Duodenal mucosa (tissue), 2 donors: ENCODE measurements at regions not wholly inside any gene's neighbourhood (a gene's known extent, or its start where the extent isn't known, plus 50 kb on each side); places are given as distances from the start of the nearest gene placed in this dataset.
A peak's percentile ranks its signal among the peaks of the same experiment; 100 is the strongest.
"Not testable (repeated sequence)": the region's sequence is repeated elsewhere in the genome, so short reads cannot be mapped to it uniquely, and the experiment has no call there.

ENCODE experiments used
- H3K27ac ChIP-seq: one replicate; pipeline ENCODE4 v1.7.0; 2013; ENCODE audit warnings: low read depth, low read length
- H3K27me3 ChIP-seq, 2 donors: one replicate each; pipeline ENCODE4 v1.7.0; 2013; ENCODE audit warnings: low read length in 2 of 2, control low read depth in 1 of 2; ENCODE audit not compliant: insufficient read depth in 2 of 2, control insufficient read depth in 1 of 2
- H3K36me3 ChIP-seq, 2 donors: one replicate each; pipeline ENCODE4 v1.7.0; 2013; ENCODE audit warnings: low read length in 2 of 2, control low read depth in 1 of 2; ENCODE audit not compliant: insufficient read depth in 2 of 2, control insufficient read depth in 1 of 2
- H3K4me1 ChIP-seq, 2 donors: one replicate each; pipeline ENCODE4 v1.7.0; 2013; ENCODE audit warnings: low read length in 2 of 2, control low read depth in 1 of 2; ENCODE audit not compliant: insufficient read depth in 2 of 2, control insufficient read depth in 1 of 2
- H3K4me3 ChIP-seq, 2 donors: one replicate each; pipeline ENCODE4 v1.7.0; 2013; ENCODE audit warnings: low read length in 2 of 2, low read depth in 1 of 2
- H3K9ac ChIP-seq, 2 donors: one replicate each; pipeline ENCODE4 v1.7.0; 2013; ENCODE audit warnings: low read length in 2 of 2, low read depth in 1 of 2
- H3K9me3 ChIP-seq, 2 donors: one replicate each; pipeline ENCODE4 v1.7.0; 2013; ENCODE audit warnings: low read length in 2 of 2, control low read depth in 1 of 2; ENCODE audit not compliant: control insufficient read depth in 1 of 2

- H3K4me1 ChIP-seq: no peaks in the 10 kb centered on the region
- H3K9me3 ChIP-seq: no peaks in the 10 kb centered on the region
- no peak overlapping the region for H3K9ac ChIP-seq
- no peak overlapping the region for H3K27ac ChIP-seq
- no peaks in the 10 kb centered on the region for H3K27me3 ChIP-seq
- H3K36me3 ChIP-seq: no peaks in the 10 kb centered on the region
- no peak overlapping the region for H3K4me3 ChIP-seq
Measured at GRCh38 chr14:37681486-37681885, 86.1 kb downstream of the TTC6 start.

- not testable (repeated sequence) for H3K27me3 ChIP-seq, H3K27ac ChIP-seq, H3K36me3 ChIP-seq, H3K9ac ChIP-seq, H3K4me3 ChIP-seq, H3K9me3 ChIP-seq, H3K4me1 ChIP-seq
Measured at GRCh38 chr14:37692680-37693079, 97.3 kb downstream of the TTC6 start.

GRCh38 chr14:37693420-37693819, 98.0 kb downstream of the TTC6 start:
- H3K9ac ChIP-seq, H3K36me3 ChIP-seq, H3K9me3 ChIP-seq, H3K4me3 ChIP-seq, H3K27me3 ChIP-seq, H3K27ac ChIP-seq: not testable (repeated sequence)
- H3K4me1 ChIP-seq: peaks cover 3 to 11% of the 10 kb centered on the region in 2 donors

GRCh38 chr14:37695866-37696265, 100.4 kb downstream of the TTC6 start:
- H3K4me3 ChIP-seq: no peak overlapping the region
- no peaks in the 10 kb centered on the region for H3K9me3 ChIP-seq
- H3K27ac ChIP-seq: no peak overlapping the region
- H3K4me1 ChIP-seq: peaks cover 9 to 26% of the 10 kb centered on the region in 2 donors
- no peak overlapping the region for H3K9ac ChIP-seq
- no peaks in the 10 kb centered on the region for H3K36me3 ChIP-seq
- H3K27me3 ChIP-seq: no peaks in the 10 kb centered on the region

- Histone ChIP-seq H3K27ac (no peak overlapping the region), H3K4me1 (peaks cover 9 to 26% of the 10 kb centered on the region in 2 donors)
Measured at GRCh38 chr14:37697489-37698121, 102.2 kb downstream of the TTC6 start.

GRCh38 chr14:37698840-37699777, 103.7 kb downstream of the TTC6 start:
- H3K4me1 ChIP-seq: peaks cover 9 to 26% of the 10 kb centered on the region in 2 donors
- peak overlapping the region in 1 of 2 donors; percentile 19 for H3K4me3 ChIP-seq
- H3K36me3 ChIP-seq: no peaks in the 10 kb centered on the region
- no peak overlapping the region for H3K9ac ChIP-seq
- H3K27ac ChIP-seq: no peak overlapping the region
- no peaks in the 10 kb centered on the region for H3K9me3 ChIP-seq
- no peaks in the 10 kb centered on the region for H3K27me3 ChIP-seq

More at GRCh38 chr14:37697489-37698121, 102.2 kb downstream of the TTC6 start:
- no peaks in the 10 kb centered on the region for H3K27me3 ChIP-seq
- no peaks in the 10 kb centered on the region for H3K36me3 ChIP-seq
- H3K9ac ChIP-seq: no peak overlapping the region
- no peak overlapping the region for H3K4me3 ChIP-seq
- no peaks in the 10 kb centered on the region for H3K9me3 ChIP-seq

GRCh38 chr14:37707716-37708115, 112.3 kb downstream of the TTC6 start:
- H3K36me3 ChIP-seq: no peaks in the 10 kb centered on the region
- H3K9me3 ChIP-seq: no peaks in the 10 kb centered on the region
- no peak overlapping the region for H3K27ac ChIP-seq
- H3K4me1 ChIP-seq: no peaks in the 10 kb centered on the region
- H3K27me3 ChIP-seq: no peaks in the 10 kb centered on the region
- no peak overlapping the region for H3K4me3 ChIP-seq
- no peak overlapping the region for H3K9ac ChIP-seq

GRCh38 chr14:37708481-37708880, 113.1 kb downstream of the TTC6 start:
- no peak overlapping the region for H3K27ac ChIP-seq
- H3K4me3 ChIP-seq: no peak overlapping the region
- no peak overlapping the region for H3K9ac ChIP-seq
- no peaks in the 10 kb centered on the region for H3K36me3 ChIP-seq
- no peaks in the 10 kb centered on the region for H3K27me3 ChIP-seq
- H3K4me1 ChIP-seq: no peaks in the 10 kb centered on the region
- H3K9me3 ChIP-seq: no peaks in the 10 kb centered on the region

GRCh38 chr14:37709419-37710195, 114.2 kb downstream of the TTC6 start:
- Histone ChIP-seq H3K36me3 (no peaks in the 10 kb centered on the region), H3K27ac (no peak overlapping the region), H3K4me1 (no peaks in the 10 kb centered on the region), H3K27me3 (no peaks in the 10 kb centered on the region), H3K9me3 (no peaks in the 10 kb centered on the region), H3K4me3 (no peak overlapping the region), H3K9ac (no peak overlapping the region)

GRCh38 chr14:37711356-37711830, 116.0 kb downstream of the TTC6 start:
- no peak overlapping the region for H3K27ac ChIP-seq
- no peaks in the 10 kb centered on the region for H3K9me3 ChIP-seq
- no peak overlapping the region for H3K9ac ChIP-seq
- no peaks in the 10 kb centered on the region for H3K4me1 ChIP-seq
- no peaks in the 10 kb centered on the region for H3K27me3 ChIP-seq
- no peaks in the 10 kb centered on the region for H3K36me3 ChIP-seq
- H3K4me3 ChIP-seq: no peak overlapping the region
